Astrocyte of the spinal cord (primary cell): ENCODE measurements at regions not wholly inside any gene's neighbourhood (a gene's known extent, or its start where the extent isn't known, plus 50 kb on each side); places are given as distances from the start of the nearest gene placed in this dataset.

Source experiments
- DNase-seq: peaks from one replicate; pipeline ENCODE4 v3.0.0; 2011; ENCODE audit warnings: low read depth, low spot score
- H3K4me3 ChIP-seq: 2 replicates; pipeline ENCODE4 v1.5.1; 2011; ENCODE audit warnings: low read depth, mild to moderate bottlenecking, low read length, moderate library complexity
- CTCF ChIP-seq: IDR thresholded peaks from 2 replicates; pipeline ENCODE4 v1.5.1; 2012; ENCODE audit warnings: low read depth, mild to moderate bottlenecking, low read length, inconsistent platforms
- in situ Hi-C: cut with HindIII; loops from 2 replicates; pipeline ENCODE4 v1.10.0; 2017; ENCODE audit warnings: low sequenced_read_pairs

DNA sequence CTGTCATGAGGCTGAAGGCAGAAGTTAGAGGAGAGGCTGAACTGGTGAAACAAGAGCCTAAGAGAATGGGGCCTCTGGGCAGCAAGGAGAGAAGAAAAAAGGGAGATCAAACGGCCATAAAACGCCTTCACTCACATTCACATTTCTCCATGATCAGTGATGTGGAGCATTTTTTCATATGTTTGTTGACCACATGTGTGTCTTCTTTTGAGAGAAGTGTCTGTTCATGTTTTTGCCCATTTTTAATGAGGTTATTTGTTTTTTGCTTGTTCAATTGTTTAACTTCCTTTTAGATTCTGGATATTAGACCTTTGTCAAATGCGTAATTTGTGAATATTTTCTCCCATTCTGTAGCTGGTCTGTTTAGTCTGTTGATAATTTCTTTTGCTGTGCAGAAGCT is 155.0 kb downstream of the TMEM26 start:
- H3K4me3 ChIP-seq = no peak overlapping the region
- in situ Hi-C loops = no loop called here
- DNase-seq = no peak
- TF ChIP-seq CTCF = no peak

DNA sequence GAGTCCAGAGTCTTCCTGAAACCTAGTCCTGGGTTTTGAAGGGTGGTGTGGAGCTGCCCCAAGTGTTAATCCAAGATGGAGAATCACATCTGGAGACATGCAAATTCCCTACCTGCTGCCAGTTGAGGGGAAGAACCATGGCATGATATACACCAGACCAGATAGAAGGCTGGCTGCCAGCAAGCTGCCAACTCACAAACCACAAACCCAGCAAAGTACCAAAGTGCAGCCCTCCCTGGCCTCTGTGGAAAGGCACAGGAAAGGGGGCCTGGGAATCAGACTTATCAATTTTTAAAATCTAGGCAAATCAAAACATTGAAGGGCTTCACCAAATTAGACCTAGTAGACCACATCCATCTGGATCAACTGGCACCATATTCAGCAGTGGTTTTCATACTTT is 157.0 kb downstream of the TMEM26 start:
- no peak for TF ChIP-seq CTCF
- no peak for DNase-seq
- in situ Hi-C loops = no loop called here
- no peak overlapping the region for H3K4me3 ChIP-seq

- H3K4me3 ChIP-seq = no peak overlapping the region
- DNase-seq = no peak
- in situ Hi-C loops = no loop called here
Observed at GRCh38 chr10:61294131-61294530, 159.1 kb downstream of the TMEM26 start.

DNA sequence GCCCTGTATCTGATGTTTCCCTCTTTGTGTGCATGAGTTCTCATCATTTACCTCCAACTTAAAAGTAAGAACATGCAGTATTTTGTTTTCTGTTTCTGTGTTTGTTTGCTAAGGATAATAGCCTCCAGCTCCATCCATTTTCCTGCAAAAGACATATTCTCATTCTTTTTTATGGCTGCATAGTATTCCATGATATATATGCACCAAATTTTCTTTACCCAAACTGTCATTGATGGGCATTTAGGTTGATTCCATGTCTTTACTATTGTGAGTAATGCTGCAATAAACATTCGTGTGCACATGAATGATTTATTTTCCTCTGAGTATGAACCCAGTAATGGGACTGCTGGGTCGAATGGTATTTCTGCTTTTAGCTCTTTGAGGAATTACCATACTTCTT is 163.4 kb downstream of the TMEM26 start:
- TF ChIP-seq CTCF = no peak
- DNase-seq = no peak
- in situ Hi-C loops = no loop called here
- no peak overlapping the region for H3K4me3 ChIP-seq

More at GRCh38 chr10:61294131-61294530, 159.1 kb downstream of the TMEM26 start:
- TF ChIP-seq CTCF = no peak

- no peak for TF ChIP-seq CTCF
- no peak overlapping the region for H3K4me3 ChIP-seq
- in situ Hi-C loops = no loop called here
- DNase-seq = no peak
Observed at GRCh38 chr10:61286686-61287085, 166.5 kb downstream of the TMEM26 start.

- H3K4me3 ChIP-seq = no peak overlapping the region
- in situ Hi-C loops = no loop called here
- no peak for TF ChIP-seq CTCF
- DNase-seq = no peak
Observed at GRCh38 chr10:61285749-61286148, 167.4 kb downstream of the TMEM26 start.
